ENCODE measurements at regions not wholly inside any gene's neighbourhood (a gene's known extent, or its start where the extent isn't known, plus 50 kb on each side); places are given as distances from the start of the nearest gene placed in this dataset.

- TF ChIP-seq CTCF (IDR thresholded peaks at IDR 0.05) (no peak), POLR2A (IDR thresholded peaks at IDR 0.05) (no peak)
These were observed 111.0 kb downstream of the MAIP1 start for GRCh38 chr2:200066417-200066816.
